G401 (cell line): ENCODE measurements at regions not wholly inside any gene's neighbourhood (a gene's known extent, or its start where the extent isn't known, plus 50 kb on each side); places are given as distances from the start of the nearest gene placed in this dataset.
A peak's percentile ranks its signal among the peaks of the same experiment; 100 is the strongest.

ENCODE experiments used
- DNase-seq: peaks from one replicate; pipeline ENCODE4 v3.0.0-alpha.2; 2015; ENCODE audit warnings: low spot score
- in situ Hi-C: cut with HindIII; loops from 2 replicates; pipeline ENCODE4 v1.10.0; 2016; ENCODE audit warnings: low sequenced_read_pairs, mixed read lengths

GRCh38 chr12:94020335-94020734 is 128.0 kb upstream of the PLXNC1 start:
- no peak for DNase-seq
- in situ Hi-C loops, result no loop called here

GRCh38 chr12:94023879-94024278 is 124.5 kb upstream of the PLXNC1 start:
- no peak for DNase-seq
- in situ Hi-C loops, result no loop called here

GRCh38 chr12:94025068-94025467 is 123.3 kb upstream of the PLXNC1 start:
- in situ Hi-C loops, result no loop called here
- DNase-seq, result no peak

DNA sequence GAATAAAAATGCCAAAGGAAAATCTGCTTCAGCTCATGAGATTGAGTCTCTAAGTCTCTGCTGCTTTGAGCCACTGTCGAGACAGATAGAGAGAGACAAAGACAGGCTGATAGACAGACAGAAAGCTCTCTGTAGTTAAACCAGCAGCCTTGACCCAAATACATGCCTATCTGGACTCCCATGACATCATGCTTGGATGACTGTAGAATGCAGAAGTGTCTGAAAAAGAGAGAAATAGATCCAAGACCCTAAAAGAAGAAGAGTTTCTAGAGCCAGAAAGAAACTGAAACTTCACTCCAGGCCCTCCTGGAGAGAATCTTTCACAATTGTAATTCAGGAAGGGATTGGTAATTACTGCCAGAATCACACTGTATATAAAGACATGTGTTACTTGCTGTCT is 122.6 kb upstream of the PLXNC1 start:
- no peak for DNase-seq
- in situ Hi-C loops, result no loop called here

DNA sequence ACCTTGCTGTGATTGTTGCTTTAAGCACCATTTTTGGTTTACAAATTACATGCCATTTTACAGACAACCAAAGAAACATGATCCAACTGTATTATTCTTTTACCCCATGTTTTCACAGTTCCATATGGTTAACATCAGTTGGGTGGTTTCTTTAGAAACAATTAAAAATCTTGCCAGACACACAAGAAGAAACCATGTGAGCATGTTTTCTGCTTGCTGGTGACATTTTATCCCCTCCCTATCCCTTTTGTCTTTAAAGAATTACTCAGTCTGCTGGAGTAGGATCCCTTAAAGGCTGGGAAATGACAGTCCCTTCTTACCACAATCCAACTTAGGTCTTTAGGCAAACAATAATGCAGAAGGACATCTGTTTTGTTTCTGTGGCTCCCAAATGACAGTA is 121.8 kb upstream of the PLXNC1 start:
- in situ Hi-C loops, result no loop called here

GRCh38 chr12:94027561-94027960 is 120.8 kb upstream of the PLXNC1 start:
- DNase-seq, result no peak
- in situ Hi-C loops, result no loop called here

More for the DNA sequence above, 121.8 kb upstream of the PLXNC1 start:
- no peak for DNase-seq

GRCh38 chr12:94031763-94032162 is 116.6 kb upstream of the PLXNC1 start:
- in situ Hi-C loops, result no loop called here
- DNase-seq, result no peak

DNA sequence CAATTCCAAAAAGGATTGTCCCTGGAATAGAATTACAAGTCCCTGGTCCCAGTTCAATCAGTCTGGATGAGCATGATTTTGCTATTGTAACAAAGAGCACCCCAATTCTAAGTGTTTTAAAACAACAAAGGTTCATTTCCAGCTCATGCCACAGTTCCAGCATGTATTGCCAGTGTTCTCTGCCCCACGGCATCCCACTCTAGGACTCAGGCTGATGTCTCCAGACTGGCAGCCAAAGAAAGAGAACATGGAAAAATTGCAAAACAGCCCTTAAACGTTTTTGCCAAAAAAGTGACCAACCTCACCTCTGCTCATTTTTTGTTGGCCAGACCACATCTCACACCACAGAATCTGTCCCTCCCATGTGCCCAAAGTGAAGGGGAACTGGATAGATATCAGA is 116.0 kb upstream of the PLXNC1 start:
- DNase-seq, result no peak
- in situ Hi-C loops, result no loop called here

DNA sequence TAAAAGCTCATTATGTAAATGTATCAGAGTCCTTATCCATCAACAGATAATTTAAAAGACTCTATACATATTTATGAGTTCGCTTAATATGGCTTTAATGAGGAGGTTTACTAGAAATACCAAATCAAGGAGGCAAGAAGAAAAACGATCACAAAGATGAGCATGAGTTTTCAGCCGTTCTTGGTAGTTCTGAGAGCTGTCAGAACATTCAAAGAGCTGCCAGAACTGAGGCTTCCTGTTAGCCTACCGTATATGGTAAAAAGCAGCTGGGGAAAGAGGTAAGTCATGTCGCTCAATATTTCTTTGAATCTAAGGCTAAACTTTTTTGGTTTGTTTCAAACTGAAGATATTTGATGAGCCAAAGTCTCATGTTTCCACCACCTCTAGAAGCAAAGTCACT is 115.3 kb upstream of the PLXNC1 start:
- in situ Hi-C loops, result no loop called here
- no peak for DNase-seq

DNA sequence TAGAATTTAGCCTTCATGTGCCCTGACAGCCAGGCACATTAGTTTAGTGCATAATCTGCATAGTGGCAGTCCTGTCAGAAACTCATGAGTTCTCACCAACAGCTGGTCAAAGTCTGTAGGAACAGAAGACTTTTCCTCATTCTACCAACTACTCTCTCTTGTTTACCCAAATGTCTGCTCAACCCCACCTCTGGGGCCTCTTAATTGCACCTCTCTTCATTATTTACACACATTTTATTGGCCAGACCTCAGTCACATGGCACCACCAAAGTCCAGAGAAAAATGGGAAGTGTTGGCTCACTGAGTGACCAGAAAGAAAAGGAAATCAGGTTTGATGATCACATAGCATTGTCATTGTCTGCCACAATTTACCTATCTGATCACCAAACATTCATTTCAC is 114.6 kb upstream of the PLXNC1 start:
- no peak for DNase-seq
- in situ Hi-C loops, result no loop called here

GRCh38 chr12:94037444-94037843 is 110.9 kb upstream of the PLXNC1 start:
- DNase-seq, result no peak
- in situ Hi-C loops, result no loop called here

- in situ Hi-C loops, result no loop called here
- no peak for DNase-seq
Observed at GRCh38 chr12:94038605-94039004, 109.8 kb upstream of the PLXNC1 start.

- DNase-seq, result no peak
- in situ Hi-C loops, result no loop called here
Observed at GRCh38 chr12:94039199-94039840, 109.1 kb upstream of the PLXNC1 start.

GRCh38 chr12:94039914-94040313 is 108.5 kb upstream of the PLXNC1 start:
- in situ Hi-C loops, result no loop called here
- DNase-seq, result no peak

DNA sequence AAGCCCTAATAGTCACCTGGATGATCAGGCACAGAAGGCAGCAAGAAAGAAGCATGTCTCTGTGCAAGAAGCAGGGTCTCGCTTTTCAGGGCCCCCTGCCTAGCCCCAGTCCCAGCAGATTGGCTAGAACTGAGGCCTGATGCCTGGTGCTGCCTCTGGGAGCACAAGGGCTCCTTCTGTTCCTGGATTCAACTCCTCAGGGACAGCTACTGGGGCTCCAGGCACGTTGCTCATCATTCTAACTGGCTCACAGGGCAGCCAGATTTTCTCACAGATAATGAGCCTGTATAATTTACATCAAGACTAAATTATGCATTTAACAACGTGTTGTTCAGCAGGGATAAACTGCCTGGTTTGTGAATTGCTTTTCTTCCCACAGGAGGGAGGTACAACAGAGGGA is 106.5 kb upstream of the PLXNC1 start:
- DNase-seq, result no peak
- in situ Hi-C loops, result no loop called here

DNA sequence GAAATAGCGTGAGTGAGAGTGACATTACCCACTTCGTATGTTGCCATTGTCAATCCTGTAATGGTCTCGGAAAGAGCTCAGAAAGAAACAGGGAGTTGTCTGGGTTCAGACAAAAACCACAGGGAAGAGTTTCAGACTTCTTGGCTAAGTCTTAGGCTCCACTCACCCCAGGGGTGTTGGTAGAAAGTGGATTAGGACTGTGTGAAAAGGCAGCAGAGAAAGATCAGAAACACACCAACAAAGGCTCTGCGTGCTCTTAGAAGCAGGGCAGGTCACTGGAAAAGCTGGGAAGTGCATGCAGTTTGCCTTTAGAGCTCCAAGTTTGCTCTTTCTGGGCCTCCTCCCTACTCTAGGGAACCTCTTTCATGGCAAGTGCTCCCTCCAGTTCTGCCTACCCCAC is 106.1 kb upstream of the PLXNC1 start:
- DNase-seq, result no peak
- in situ Hi-C loops, result no loop called here

DNA sequence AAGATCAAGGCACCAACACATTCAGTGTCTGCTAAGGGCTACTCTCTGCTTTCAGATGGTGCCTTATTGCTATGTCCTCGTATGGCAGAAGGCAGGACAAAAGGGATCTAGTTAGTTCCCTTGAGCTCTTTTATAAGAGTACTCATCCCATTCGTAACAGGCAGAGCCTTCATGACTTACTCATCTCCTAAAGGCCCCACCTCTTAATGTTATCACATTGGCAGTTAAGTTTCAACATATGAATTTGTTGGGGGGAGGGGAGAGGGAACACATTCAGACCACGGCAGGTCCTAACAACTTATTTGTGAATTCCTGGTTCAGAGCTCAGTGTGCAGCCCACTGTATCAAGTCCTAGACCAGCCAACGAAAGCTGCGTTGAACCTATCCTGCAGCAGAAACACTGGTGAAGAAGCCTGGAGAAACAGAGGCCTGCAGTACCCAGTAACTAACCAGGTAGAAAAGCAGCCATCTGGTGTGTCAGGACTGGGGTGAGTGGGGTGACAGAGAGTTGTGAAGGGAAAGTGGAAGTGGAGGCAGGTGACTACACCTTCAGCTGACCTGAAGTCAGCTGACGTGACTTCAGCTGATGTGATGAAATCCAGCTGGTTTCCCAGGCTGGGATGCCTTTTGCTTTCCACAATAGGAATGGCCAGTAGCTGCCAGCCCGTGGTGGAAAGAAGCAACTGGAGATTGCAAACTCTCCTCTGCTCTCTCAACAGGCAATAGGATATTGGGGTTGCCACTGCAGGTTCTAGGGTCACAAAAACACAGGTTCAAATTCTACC is 101.6 kb upstream of the PLXNC1 start:
- in situ Hi-C loops, result no loop called here
- DNase-seq, result no peak

DNA sequence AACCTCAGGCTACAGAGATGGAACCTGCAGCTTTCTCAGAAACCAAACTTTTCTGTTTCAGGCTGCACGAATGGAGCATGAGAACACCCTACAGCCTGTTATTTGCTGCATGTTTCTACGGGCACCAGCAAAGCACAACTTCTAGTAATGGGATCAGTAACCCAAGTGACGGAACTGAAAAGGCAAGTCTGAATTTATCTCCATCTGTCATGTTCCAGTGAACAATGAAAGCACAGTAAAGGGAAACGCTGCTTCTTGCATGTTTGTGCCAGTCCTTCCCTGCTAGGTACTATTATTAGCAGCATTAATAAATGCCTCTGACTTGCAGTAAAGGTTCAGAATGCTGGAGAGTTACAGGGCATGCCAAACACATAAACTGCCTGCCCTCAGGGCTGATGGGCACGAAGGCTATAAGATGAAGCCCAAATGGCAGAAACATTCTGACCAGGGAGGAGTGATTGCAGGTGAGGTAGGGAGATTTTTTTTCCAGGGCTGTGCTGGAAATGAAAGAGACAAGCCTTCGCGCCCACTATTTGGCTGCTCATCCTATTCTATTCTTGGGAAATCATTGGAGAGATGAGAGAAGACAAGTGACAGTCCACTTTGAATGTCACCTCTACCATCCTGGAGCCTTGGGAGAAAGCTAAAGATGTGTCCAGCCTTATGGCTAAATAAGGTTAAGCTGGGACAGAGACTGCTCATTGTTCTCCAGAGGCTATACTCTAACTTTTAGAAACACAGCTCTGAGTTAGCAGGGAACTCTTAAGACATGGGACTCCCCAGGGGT is 100.4 kb upstream of the PLXNC1 start:
- DNase-seq, result peak; percentile 64
- in situ Hi-C loops, result no loop called here

- in situ Hi-C loops, result no loop called here
- DNase-seq, result no peak
Observed at GRCh38 chr12:94048757-94049156, 99.6 kb upstream of the PLXNC1 start.

DNA sequence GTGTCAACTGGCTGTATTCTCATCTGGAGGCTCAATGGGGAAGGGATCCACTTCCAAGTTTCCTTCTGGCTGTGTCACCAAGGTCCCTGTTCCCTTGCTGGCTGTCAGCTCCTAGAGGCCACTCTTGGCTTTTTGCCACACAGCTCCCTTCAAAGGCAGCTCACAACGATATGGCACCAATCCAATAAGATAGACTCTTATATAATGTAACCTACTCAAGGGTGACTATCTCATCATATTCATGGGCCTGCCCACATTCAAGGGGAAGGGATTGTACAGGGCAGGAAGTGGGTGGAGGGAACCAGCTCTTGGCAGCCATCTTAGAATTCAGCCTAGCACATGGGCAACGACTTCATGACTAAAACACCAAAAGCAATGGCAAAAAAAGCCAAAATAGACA is 98.7 kb upstream of the PLXNC1 start:
- in situ Hi-C loops, result no loop called here
- DNase-seq, result no peak
